ENCODE measurements at regions not wholly inside any gene's neighbourhood (a gene's known extent, or its start where the extent isn't known, plus 50 kb on each side); places are given as distances from the start of the nearest gene placed in this dataset.

- DNase-seq = no peak
Measured at GRCh38 chr9:129504404-129504803, 116.5 kb downstream of the C9orf50 start.

GRCh38 chr9:129501771-129502319 lies 119.1 kb downstream of the C9orf50 start:
- DNase-seq = no peak

- no peak for DNase-seq
Measured at GRCh38 chr9:129500863-129501770, 119.8 kb downstream of the C9orf50 start.

GRCh38 chr9:129500161-129500862 lies 120.6 kb downstream of the C9orf50 start:
- DNase-seq = no peak

GRCh38 chr9:129498451-129499384 lies 122.2 kb downstream of the C9orf50 start:
- no peak for DNase-seq

GRCh38 chr9:129497813-129498450 lies 123.0 kb downstream of the C9orf50 start:
- no peak for DNase-seq

- peak; percentile 73 for DNase-seq
Measured at GRCh38 chr9:129497005-129497812, 123.7 kb downstream of the C9orf50 start.

GRCh38 chr9:129496473-129497004 lies 124.4 kb downstream of the C9orf50 start:
- DNase-seq = peak; percentile 81

GRCh38 chr9:129495620-129496472 lies 125.1 kb downstream of the C9orf50 start:
- peak; percentile 85 for DNase-seq

GRCh38 chr9:129494113-129494789 lies 126.7 kb downstream of the C9orf50 start:
- DNase-seq = no peak

GRCh38 chr9:129493706-129494047 lies 127.2 kb downstream of the C9orf50 start:
- no peak for DNase-seq

GRCh38 chr9:129493002-129493705 lies 127.7 kb downstream of the C9orf50 start:
- no peak for DNase-seq

- no peak for DNase-seq
Measured at GRCh38 chr9:129491487-129491855, 129.4 kb downstream of the C9orf50 start.

- no peak for DNase-seq
Measured at GRCh38 chr9:129490583-129491486, 130.1 kb downstream of the C9orf50 start.

- peak; percentile 53 for DNase-seq
Measured at GRCh38 chr9:129489838-129490582, 130.9 kb downstream of the C9orf50 start.

GRCh38 chr9:129487658-129488483 lies 133.0 kb downstream of the C9orf50 start:
- DNase-seq = peak; percentile 42
